GM19438 (cell line): ENCODE measurements at regions not wholly inside any gene's neighbourhood (a gene's known extent, or its start where the extent isn't known, plus 50 kb on each side); places are given as distances from the start of the nearest gene placed in this dataset.
"Not testable (repeated sequence)": the region's sequence is repeated elsewhere in the genome, so short reads cannot be mapped to it uniquely, and the experiment has no call there.

Experiments
- ATAC-seq: cut with Tn5 transposase; IDR thresholded peaks from one replicate; pipeline ENCODE4 v1.9.1; 2021; ENCODE audit warnings: low read depth; ENCODE audit not compliant: unreplicated experiment

DNA sequence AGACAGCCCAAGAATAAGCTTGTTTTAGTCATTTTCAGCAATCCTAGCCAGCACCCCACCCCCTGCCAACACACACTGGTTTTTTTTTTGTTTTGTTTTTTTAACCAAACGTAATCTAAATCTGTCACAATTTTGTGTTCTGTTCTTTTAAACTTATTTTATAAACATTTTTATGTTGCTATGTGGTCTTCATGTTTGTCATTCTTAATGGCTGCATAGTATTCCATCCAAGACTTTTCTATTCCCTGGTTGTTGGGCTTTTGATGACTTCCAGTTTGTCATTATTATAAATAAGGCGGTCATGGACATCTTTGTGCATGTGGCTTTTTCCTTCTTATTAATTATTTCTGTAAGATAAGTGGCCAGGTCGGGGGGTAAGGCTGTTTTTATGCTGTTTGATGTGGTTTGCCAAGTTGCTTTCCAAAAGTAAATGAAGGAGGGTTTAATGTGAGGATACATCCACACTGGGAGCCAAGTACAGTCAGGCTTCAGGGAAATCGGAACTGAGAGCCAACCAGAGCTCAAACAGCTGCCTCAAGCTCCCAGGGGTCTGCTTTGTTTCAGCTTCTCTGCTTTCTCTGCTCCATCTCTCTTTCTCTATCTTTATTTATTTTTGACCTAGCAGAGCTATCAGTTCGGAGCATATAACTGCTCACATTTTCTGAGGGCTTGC lies 125.8 kb downstream of the VEGFA start:
- no peak for ATAC-seq

DNA sequence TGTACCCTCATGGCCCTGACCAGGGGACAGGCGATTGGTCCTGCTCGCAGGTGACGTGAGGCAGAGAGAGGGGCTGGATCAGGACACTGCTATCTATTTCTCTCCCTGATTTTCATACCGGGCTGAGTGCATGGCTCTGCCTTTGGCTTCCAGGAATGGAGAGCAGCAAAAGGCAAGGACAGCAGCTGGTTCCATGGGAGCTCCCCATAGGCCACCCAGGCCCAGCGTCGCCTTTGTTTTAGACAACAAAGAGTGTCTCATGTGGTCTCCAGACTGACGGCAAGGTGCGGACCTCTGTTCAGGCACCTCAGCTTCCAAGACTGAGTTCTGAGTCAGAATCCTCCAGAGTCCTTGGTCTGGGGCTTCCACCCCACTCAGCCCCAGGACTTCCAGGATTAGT lies 123.1 kb downstream of the VEGFA start:
- ATAC-seq: no peak

DNA sequence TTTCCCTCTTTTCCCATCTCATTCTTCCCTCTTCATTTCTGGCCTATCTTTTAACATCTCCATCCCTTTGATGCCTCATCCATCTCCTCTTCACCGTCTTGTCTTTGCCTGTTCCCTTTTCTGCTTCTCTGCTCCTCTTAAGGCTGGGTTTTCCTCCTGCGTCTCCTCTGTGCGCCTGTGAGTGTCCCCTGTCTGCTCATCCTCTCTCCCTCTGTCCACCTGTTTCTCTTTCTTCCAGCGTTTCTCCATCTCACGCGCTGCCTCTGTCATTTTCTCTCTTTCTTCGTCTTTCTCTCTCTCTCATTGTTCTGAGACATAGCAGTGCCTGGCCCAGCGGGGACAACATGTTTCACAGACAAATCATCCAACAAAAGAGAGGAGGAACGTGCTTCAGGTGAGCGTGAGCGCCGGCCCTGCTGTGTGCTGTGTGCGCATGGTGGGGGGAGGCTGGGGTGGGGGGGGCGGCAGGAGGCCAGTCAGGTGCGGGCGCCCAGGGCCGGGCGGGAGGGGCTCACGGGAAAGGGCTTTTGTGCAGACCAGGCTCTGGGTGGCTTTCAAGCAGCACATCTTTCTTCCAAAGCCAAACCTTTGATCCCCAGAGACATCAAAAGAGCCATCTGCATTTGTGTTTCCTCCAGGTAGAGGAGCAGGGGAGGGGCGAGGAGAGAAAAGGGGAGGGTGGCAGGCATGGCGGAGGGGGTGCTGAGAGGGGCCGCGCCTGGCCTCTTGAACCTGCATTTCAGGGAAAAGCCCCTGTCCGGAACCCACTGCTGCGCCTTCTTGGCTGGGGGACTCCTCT lies 121.3 kb downstream of the VEGFA start:
- ATAC-seq: no peak

DNA sequence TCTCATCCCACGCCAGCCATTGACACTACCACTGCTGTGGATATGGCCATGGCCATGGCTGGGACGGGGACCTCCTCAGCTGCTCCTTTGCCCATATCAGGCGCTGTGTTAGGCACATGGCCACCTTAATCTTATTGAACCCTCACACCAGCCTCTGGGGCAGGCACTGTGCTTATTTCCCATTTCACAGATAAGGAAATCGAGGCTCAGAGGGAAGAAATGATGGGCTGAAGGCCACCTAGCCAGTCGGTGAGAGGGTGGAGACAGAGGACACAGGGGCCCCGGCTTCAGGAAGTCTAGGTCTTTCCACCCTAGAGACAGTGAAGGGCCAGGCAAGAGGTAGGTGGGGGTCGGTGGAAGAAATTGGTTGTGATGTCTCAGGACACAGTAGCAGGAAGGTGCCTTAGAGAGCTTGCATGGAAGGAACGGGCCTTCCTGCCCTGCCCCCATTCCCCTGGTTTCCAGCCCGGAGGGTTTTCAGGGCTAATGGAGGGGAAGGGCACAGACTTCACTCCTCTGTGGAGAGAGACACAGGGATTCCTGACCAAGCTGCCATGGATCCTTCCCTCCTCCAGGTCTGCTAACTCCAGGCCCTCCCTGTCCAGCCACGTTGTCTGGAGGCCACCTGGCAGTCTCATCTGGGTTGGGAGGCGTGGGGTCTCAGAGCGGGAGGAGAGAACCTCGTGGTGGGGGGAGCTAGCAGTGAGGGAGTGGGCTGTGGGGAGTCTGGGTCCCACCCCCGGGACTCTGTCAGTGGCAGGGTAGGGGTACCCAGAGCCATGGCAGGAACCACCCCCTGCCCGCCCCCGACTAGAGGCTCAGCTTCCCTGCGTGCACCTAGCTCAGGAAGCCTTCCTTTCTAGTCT lies 120.4 kb downstream of the VEGFA start:
- no peak for ATAC-seq

DNA sequence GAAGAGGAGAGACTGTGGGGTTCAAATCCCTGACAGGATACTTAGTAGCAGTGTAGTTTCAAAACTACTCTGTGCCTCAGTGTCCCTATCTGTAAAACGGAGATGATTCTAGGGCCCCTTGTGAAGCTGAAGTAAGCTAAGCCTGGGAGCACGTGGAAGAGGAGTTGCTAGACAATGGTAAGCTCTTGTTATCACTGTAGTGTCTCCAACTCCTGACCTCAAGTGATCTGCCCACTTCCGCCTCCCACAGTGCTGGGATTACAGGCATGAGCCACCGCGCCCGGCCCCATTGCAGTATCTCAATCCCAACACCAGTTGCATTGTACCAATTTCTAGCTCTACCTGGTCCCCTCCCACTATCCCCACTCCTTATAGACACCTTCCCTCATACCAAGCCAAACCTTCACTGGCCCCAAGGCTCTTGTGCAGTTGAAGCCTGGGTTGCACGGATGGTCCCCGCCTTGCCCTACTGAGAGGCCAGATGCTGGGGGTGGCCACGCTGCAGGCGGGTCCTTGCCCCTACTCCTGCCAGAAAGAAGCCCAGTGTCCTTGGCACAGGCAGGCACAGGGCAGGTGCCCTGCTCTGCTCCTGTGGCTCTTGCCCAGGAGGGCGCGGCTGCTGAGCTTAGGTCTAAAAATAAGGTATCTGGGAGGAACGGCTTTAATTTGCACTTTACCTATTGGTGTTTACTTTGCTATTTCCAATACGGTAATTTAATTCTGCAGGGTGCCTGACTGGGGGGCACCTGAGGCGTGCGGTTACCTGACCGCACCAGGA lies 118.1 kb downstream of the VEGFA start:
- ATAC-seq: no peak

DNA sequence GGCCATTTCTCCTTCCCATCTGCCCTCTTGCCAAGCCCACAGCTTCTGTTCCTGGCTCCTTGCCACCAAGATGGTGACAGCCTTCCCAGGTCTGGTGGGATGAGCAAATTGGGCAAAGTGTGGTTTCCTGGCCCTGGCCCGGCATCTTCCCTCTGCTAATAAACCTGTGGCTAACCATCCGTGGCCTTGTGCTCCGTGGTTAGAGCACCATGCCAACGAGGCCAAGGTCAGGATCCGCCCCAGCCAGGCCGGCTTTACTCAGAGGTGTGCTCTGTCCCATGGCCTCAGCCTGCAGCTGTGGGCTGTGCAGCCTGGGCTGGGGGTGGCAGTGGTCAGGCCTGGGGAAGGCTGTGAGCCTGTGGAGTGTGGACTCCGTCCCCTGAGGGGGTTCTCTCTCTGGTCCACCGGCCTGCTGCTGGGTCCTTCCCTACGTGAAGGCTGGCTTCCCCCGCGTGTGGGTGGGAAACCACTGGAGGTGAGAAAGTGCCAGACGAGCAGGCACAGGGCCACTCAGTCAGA lies 117.4 kb downstream of the VEGFA start:
- ATAC-seq: no peak

DNA sequence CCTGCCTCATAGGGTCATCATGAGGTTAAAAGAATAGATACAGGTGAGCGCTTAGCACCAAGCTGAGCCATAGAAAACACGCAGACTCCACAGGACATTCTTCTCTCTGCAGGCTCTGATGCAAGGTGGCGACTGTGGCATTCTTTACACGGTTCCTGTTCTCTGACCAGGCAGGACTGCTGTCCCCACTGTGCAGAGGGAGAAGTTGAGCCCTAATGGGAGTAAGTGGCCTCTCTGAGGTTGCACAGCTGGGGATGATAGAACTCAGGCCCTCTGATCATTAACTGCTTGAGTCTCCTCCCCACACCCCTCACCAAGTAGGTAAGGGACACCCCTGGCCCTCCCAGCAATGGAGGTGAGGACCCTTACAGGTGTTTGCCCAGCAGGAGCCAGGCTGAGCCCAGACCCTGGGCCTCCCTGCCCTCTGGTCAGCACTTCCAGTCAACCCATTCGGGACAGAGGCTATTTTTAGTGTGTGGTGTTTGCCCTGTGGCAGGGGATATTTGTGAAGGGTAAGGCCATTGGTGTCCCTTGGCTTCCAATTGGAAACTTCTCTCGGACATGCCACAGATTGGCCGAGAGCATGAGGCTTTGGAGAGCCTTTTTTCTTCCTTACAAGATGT lies 116.8 kb downstream of the VEGFA start:
- no peak for ATAC-seq

DNA sequence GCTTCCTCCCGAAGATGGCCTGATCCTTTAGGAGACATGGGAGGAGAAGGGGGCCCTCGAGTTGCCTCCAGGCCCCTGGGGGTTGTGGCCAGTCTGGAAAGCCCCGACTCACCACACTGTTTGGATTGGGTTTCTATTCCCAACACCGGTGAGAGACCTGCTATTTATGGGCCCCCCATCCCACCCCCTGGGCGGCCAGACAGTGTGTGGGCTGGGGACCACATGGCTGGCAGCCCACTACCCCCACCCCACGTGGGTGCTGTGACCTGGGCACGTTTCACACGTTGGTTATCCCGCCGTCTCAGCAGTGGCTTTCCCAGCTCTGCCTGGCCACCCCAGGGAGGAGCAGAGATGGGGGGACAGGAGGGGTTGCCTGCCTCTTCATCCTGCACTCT lies 116.1 kb downstream of the VEGFA start:
- ATAC-seq: no peak

DNA sequence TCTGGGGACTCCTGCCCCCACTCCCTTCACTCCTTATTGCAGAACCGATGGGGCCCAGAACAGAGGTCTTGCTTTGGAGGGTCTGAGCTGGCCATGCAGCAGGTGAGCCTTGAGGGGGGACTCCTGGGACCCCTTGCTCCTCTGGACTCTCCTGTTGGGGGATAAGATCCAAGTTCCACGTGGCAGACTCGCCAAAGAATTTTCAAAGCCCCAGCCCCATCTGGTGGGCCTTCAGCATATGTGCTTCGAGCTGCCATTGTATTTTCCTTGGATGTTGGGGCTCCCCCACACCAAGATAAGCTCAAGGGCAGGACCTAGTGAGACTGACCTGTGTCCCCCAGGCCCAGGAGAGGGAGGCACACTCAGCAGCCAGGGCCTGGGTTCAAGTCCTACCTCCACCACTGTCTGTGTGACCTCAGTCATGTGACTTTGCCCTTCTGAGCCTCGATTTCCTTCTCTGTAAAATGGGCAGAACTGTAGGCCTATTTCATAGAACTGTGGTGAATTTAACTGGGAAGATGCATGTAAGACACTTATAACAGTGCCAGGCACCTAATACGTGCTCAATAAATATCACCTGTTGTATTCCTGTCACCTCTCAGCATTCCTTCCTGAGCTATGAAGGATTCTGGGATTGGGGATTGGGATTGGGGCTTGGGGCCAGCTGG lies 115.5 kb downstream of the VEGFA start:
- ATAC-seq: no peak

DNA sequence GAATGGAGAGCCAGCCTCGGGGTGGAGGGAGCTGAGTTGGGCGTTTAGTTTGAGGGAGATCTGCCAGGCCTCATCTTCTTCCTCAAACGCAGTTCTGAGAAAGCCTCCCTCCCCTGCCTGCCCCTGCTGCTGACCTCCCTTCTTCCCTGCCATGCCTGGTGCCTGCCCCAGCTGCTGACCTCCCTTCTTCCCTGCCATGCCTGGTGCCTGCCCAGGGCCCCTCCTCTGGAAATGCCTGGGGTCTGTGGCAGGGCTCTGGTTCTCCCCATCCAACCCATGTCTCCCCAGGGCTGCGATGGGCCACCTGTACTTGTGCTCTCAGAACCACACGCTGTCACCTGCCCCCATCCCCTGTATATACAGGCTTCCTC lies 114.6 kb downstream of the VEGFA start:
- ATAC-seq: no peak

DNA sequence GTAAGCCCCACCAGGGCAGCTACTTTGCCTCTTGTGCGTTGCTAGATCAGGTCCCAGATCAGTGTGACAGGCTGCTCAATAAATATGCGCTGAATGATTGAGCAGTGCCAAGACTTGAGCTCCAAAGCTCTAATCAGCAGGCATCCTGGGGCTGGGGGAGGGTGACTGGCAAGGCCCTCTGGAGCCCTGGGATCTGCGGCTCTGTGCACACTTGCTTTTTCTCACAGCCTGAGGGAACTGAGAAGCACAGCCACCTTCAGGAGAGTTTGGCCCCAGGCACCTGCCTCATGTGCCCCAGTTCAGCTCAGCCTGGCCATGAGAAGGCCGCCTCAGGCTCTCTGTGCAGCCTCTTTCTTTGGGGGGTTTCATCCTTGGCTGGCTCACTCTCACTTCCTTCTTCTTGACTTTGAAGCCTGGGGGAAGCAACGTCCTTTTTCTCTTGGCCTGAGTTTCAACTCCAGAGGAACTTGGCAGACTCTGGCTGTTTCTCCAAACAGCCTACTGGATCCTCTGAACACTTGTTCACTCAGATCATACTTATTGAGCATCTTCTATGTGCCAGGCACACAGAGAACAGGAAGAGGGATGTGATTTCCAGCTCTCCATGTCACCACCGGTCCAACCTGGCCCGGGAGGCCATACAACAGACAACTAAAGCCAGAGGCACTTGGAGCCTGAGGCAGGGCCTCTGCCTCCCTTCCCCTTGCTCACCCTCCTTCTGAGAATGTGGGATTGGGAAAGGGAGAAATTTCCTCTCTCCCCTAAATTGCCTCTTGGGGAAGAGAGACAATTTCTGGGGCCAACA lies 114.0 kb downstream of the VEGFA start:
- peak; percentile 74 for ATAC-seq

DNA sequence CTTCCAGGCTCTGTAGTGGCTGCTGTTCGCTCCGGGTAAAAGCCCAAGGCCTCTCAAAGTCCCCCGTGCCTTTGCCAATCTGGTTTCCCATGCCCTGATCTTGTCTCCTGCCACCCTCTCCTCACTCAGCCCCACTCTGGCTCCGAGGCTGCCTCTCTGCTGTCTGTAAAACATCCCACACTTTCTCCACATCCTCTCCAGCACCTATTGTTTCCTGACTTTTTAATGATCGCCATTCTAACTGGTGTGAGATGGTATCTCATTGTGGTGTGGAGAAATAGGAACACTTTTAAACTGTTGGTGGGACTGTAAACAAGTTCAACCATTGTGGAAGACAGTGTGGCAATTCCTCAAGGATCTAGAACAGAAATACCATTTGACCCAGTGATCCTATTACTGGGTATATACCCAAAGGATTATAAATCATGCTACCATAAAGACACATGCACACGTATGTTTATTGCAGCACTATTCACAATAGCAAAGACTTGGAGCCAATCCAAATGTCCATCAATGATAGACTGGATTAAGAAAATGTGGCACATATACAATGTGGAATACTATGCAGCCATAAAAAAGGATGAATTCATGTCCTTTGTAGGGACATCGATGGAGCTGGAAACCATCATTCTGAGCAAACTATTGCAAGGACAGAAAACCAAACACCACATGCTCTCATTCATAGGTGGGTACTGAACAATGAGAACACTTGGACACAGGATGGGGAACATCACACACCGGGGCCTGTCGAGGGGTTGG lies 112.9 kb downstream of the VEGFA start:
- ATAC-seq: not testable (repeated sequence)

DNA sequence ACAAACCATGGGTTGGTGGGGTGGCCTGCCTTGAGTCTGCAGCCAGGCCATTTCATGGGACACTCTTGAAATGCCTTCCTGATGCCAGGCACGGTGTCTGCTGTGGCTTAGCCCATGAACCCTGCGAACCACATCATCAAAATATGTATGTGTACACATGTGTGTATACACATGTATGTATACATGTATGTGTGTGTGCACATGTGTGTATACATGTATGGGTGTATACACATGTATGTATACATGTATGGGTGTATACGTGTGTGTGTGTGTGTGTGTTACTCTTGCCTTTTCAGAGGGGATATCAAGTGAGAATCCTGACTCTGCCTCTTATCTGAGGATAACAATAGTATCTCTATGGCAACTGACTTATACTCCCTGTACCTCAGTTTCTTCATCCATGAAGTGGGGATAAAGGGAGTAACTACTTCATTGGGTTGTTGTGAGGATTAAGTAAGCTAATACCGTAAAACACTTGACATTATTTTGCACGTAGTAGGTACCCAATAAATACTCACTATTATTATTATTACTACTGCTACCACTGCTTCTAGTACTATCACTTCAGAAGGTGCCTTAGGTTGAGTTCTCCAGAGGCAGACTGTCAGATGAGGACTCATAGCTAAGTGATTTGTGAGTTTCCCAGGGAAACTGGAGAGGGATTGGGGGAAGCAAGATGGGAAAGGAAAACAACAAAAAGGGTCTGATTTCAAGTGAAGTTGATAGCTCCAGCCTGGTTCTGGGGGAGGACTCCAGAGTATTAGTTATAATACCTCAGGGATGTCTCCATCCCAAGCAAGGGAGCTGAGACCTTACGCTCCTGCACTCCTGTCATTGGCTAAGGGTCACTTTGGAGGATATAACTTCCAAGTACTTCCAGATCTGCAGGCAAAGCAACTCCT lies 110.5 kb downstream of the VEGFA start:
- no peak for ATAC-seq

DNA sequence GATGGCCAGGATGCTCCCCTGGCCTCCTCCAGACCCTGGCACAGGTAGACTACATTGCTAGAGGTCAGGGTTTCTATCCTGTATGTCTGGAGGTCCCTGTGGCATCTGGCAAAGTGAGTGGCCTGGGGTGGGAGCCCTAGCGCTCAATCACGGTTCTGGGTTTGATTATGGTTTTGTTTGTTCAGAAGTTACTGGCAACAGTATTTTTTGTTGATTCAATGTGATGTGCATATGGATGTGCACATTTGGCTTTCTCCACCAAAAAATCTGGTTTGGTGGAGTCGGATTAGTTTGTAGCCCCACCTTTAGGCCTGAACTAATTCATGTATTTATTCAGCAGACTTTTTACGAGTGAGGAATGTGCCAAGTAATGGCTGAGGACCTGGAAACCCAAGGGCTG lies 109.7 kb downstream of the VEGFA start:
- no peak for ATAC-seq

DNA sequence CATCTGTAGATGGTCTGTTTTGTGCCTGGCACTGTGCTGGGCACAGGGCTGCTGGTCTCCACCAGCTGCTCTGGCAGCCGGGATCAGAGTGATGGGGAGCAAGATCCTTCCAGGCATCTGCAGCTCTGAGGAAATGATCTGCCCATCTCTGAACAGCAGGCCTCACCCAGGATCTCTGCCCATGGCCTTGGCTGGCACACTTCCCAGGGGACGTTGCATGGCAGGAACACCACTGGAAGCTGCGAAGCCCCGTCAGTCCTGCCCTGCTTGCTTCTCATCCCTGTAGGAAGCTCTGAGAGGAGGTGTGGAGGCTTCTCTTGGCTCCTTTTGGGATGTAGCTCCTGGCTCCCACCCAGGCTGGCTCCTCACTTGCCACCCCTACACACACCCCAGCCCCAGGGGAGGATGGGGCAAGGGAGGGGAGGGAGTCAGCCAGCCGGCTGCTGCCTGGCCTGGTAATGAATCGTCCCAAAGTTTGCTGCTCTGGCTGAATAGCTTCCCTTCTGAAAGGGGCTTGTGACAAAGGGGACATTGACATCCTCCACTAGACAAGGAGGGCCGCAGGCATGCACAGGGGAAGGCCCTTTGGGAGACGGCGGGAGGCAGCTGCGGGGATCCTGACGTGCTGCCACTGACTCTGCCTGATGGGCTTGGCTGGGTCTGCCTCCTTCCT lies 108.9 kb downstream of the VEGFA start:
- no peak for ATAC-seq

DNA sequence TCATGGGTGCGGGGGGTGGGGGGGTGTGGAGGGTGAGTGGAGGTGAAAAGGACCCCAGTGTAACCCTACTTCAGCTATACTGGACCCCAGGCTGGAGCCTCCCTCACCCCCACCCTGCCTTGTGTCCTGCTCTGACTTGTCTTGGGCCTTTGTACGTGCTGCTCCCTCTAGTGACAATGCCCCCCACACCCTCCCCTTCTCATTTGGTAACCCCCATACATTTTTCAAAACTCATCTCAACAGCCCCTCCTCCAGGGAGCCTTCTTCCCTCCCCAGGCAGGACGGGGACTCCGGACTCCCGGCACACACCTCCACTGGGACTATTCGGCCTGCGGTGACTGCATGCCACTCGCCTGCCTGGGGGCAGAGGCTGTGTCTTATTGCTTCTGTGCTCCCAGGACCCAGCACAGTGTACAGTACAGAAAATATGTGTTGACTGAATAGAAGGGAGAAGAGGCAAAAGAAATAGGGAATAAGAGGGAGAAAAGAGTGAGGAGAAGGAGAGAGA lies 108.2 kb downstream of the VEGFA start:
- no peak for ATAC-seq
